Activated B cell treated with CpG ODN at 0.5 μM for 24 hours (primary cell): ENCODE measurements at regions not wholly inside any gene's neighbourhood (a gene's known extent, or its start where the extent isn't known, plus 50 kb on each side); places are given as distances from the start of the nearest gene placed in this dataset.

Experiments used
- ATAC-seq: fragments of 200-7000 bp; cut with Tn5 transposase; one replicate; pipeline ENCODE4 v1.10.0; 2021; ENCODE audit warnings: low read depth, mild to moderate bottlenecking, moderate library complexity
- CTCF ChIA-PET: fragments of 350-600 bp; sonication (Branson Sonifier 250); formaldehyde crosslinking; loops from one replicate; lab custom pipeline; 2021; ENCODE audit warnings: antibody characterized with exemption; lab: Charles Lee
- POLR2A ChIA-PET: fragments of 350-600 bp; sonication (Branson Sonifier 250); formaldehyde crosslinking; loops from one replicate; lab custom pipeline; 2021; ENCODE audit warnings: antibody characterized with exemption; lab: Charles Lee
- DNase-seq: peaks from one replicate; pipeline ENCODE4 v3.0.0; 2022
- H3K27ac Mint-ChIP-seq: one replicate; pipeline ENCODE4 v1.8.0; 2020; ENCODE audit warnings: mixed read lengths
- H3K27me3 Mint-ChIP-seq: one replicate; pipeline ENCODE4 v1.8.0; 2021; ENCODE audit warnings: mixed read lengths
- H3K36me3 Mint-ChIP-seq: one replicate; pipeline ENCODE4 v1.8.0; 2021; ENCODE audit warnings: low read depth, mixed read lengths
- H3K4me1 Mint-ChIP-seq: one replicate; pipeline ENCODE4 v1.8.0; 2021; ENCODE audit warnings: mixed read lengths
- H3K4me3 Mint-ChIP-seq: one replicate; pipeline ENCODE4 v1.8.0; 2020; ENCODE audit warnings: mild to moderate bottlenecking, mixed read lengths
- H3K9me3 Mint-ChIP-seq: one replicate; pipeline ENCODE4 v1.8.0; 2020; ENCODE audit warnings: mixed read lengths
- CTCF ChIP-seq: fragments of 200-600 bp; IDR thresholded peaks from one replicate; pipeline ENCODE4 v1.8.0; 2022; ENCODE audit warnings: antibody characterized with exemption, mild to moderate bottlenecking
- intact Hi-C: fragments of 100-400 bp; cut with micrococcal nuclease; formaldehyde crosslinking; loops from one replicate; pipeline ENCODE4 v1.15.1; 2024

- ChIA-PET POLR2A (no interaction called here), CTCF (interaction anchor here (1.2 kb wide), 1 partner anchor 86 kb away, joined by 3 read pairs; the partner anchor contains the start of gene CCR1)
- DNase-seq = no peak
- Mint-ChIP-seq H3K27me3 (peaks cover 5% of the 10 kb centered on the region), H3K4me3 (no peak overlapping the region), H3K9me3 (no peaks in the 10 kb centered on the region), H3K4me1 (no peaks in the 10 kb centered on the region), H3K36me3 (no peaks in the 10 kb centered on the region), H3K27ac (no peak overlapping the region)
- TF ChIP-seq CTCF = no peak
- intact Hi-C loops = no loop called here
- no peak for ATAC-seq
Measured at GRCh38 chr3:46122091-46122490, 86.0 kb downstream of the CCR1 start.

- Mint-ChIP-seq H3K27me3 (peaks cover 5% of the 10 kb centered on the region), H3K27ac (no peak overlapping the region), H3K4me1 (no peaks in the 10 kb centered on the region), H3K4me3 (no peak overlapping the region), H3K9me3 (no peaks in the 10 kb centered on the region), H3K36me3 (no peaks in the 10 kb centered on the region)
- POLR2A ChIA-PET = no interaction called here
- DNase-seq (no peak), ATAC-seq (no peak)
- no peak for TF ChIP-seq CTCF
- CTCF ChIA-PET = no interaction called here
- intact Hi-C loops = no loop called here
Measured at GRCh38 chr3:46120983-46121382, 87.1 kb downstream of the CCR1 start.

- intact Hi-C loops = no loop called here
- Mint-ChIP-seq H3K27ac (no peak overlapping the region), H3K9me3 (no peaks in the 10 kb centered on the region), H3K4me3 (no peak overlapping the region), H3K36me3 (no peaks in the 10 kb centered on the region), H3K27me3 (peaks cover 5% of the 10 kb centered on the region), H3K4me1 (no peaks in the 10 kb centered on the region)
- ChIA-PET CTCF (no interaction called here), POLR2A (no interaction called here)
- no peak for TF ChIP-seq CTCF
- no peak for DNase-seq
- no peak for ATAC-seq
Measured at GRCh38 chr3:46119709-46120498, 88.2 kb downstream of the CCR1 start.

- ChIA-PET POLR2A (no interaction called here), CTCF (no interaction called here)
- no peak for TF ChIP-seq CTCF
- no peak for DNase-seq
- H3K9me3 Mint-ChIP-seq = no peaks in the 10 kb centered on the region
- H3K27me3 Mint-ChIP-seq = peaks cover 5% of the 10 kb centered on the region
- no peak overlapping the region for H3K4me3 Mint-ChIP-seq
- H3K27ac Mint-ChIP-seq = no peak overlapping the region
- H3K36me3 Mint-ChIP-seq = no peaks in the 10 kb centered on the region
- H3K4me1 Mint-ChIP-seq = no peaks in the 10 kb centered on the region
- ATAC-seq = no peak
- intact Hi-C loops = no loop called here
Measured at GRCh38 chr3:46119253-46119652, 88.9 kb downstream of the CCR1 start.

- no peak overlapping the region for H3K27ac Mint-ChIP-seq
- H3K4me1 Mint-ChIP-seq = no peaks in the 10 kb centered on the region
- CTCF ChIA-PET = no interaction called here
- H3K27me3 Mint-ChIP-seq = peaks cover 5% of the 10 kb centered on the region
- no peak for TF ChIP-seq CTCF
- ATAC-seq (no peak), DNase-seq (no peak)
- no peaks in the 10 kb centered on the region for H3K36me3 Mint-ChIP-seq
- no peaks in the 10 kb centered on the region for H3K9me3 Mint-ChIP-seq
- intact Hi-C loops = no loop called here
- POLR2A ChIA-PET = no interaction called here
- H3K4me3 Mint-ChIP-seq = no peak overlapping the region
Measured at GRCh38 chr3:46116996-46117395, 89.7 kb upstream of the XCR1 start.
